EL (cell line): ENCODE measurements at regions not wholly inside any gene's neighbourhood (a gene's known extent, or its start where the extent isn't known, plus 50 kb on each side); places are given as distances from the start of the nearest gene placed in this dataset.

ENCODE experiments used
- DNase-seq: peaks from one replicate; pipeline ENCODE4 v3.0.0-alpha.2; 2016

DNA sequence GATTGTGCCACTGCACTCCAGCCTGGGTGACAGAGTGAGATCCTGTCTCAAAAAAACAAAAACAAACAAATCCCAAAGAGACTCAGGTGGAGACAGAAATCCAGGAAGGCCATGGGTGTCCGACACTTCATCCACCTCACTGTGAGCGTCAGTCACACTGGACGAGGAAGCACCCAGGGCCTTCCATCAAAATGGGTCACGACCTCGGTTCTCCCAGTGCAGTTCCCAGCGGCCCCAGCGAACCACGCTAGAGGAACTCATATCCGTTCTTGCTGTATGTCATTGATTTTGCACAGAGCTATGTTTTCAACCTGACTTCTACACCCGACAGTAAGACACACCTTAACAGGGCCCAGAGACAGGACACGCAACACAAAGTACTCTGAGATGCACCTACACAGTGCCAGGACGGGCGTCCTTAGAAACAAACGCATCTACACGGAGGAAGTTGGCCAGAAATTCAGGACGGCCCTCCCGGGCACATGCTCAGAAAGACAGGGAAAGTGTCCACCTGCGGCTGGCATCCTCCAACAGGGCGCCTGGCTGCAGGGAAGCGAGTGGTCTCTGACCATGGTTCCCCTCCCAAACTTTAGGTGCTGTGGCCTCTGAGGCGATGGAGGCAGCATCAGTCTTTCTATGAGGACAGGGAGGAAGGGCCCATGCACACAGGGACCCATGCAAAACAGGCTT is 410.5 kb downstream of the CTTN start:
- DNase-seq, result no peak

DNA sequence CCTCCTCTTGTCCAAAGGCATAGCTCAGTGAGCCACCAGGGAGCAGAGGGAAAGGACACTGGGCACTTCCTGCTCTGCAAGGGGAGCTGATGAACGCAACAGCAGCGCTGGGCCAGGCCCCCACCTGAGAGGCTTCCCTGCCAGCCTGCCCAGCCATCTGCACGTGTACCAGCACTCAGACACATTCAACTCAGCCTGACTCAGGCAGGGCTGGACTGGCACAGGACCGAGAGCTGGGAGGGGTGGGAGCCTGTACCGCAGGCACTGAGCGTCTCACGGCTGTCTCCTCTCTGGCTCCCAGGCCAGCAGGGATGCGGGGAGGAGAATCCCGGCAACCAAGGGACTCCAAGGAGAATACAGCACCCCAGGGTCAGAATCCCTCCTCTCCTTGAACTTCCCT is 411.8 kb downstream of the CTTN start:
- DNase-seq, result no peak

DNA sequence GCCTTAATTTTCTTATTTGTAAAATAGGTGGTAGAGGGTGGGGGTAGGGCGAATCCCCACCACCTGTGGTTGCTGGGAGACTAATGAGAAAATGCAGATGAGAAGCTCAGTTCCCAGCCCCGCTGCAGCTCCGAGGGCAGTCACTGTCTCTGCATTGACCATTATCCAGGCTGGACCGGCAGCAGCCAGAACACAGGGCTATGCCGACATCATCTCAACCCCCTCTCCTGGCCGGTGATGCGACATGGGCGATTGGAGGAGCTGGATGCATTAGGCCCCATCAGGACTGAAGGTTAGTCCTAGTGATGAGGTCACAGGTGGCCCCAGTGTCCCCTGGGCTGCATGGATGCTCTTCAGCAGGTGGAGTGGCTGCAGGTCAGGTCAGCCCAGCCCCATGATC is 412.4 kb downstream of the CTTN start:
- no peak for DNase-seq

DNA sequence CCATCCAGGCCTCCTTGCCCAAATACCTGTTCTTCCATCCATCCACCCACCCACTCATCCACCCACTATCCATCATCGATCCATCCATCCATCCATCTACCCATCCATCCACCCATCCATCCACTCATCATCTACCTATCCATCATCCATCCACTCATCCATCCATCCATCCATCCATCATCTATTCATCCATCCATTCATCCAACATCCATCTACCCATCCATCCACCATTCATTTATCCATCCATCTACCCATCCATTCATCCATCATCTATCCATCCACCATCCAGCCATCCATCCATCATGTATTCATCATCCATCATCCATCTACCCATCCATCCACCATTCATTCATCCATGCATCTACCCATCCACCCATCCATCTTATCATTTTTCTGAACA is 413.2 kb downstream of the CTTN start:
- no peak for DNase-seq

DNA sequence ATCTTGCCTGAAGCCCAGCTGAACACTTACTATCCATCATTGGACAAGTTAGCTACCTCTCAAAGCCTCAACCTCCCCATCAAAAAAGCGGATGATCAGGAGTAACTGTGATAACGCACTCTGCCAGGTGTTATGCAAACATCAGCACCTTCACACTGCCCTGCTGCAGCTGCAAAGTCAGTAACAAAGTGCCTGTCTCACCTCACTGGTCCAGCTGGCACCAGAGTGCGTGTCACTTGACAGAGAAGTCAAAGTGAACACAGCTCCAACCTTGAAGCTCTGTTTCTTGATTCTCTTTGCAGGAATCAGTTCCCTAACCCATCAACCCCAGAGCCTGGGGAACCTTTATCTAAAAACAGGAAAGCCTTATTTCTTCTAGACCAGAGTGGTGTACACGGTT is 413.6 kb downstream of the CTTN start:
- no peak for DNase-seq

DNA sequence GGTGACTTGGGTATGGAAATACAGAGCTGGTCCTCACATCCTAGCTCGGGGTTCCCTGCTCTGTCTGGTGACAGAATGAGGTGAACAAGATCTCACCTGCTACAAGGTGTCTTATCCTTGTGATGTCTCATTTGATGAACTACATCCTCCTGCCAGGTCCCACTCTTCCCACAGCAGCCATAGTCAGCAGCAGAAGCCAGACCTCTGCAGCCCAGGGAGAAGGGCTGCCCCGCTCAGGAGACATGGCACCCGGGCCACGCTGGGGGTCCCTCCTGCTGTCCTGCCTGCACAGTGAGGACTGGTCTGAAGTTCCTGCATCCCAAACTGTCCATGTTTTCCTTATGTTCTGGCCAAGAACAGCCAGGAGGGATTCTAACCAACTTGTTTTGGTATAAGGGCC is 414.1 kb downstream of the CTTN start:
- no peak for DNase-seq

DNA sequence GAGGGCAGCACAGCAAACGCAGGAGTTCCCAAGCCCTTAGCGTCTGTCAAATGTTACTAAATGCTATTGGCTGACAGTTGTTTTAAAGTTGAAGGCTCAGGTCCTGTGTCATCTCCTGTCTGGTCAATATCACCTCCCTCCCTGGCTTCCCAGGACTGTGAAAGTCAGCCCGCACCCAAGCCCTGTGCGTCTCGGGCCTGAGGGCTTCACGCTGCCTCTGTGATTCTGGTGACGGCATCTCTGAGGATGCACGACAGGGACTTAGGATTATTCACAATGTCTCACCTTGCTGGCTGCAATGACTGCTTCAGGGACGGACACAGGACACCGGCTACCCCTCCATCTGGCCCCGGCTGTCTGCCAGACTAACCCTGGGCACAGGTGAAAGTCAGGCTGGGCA is 415.3 kb downstream of the CTTN start:
- DNase-seq, result no peak

DNA sequence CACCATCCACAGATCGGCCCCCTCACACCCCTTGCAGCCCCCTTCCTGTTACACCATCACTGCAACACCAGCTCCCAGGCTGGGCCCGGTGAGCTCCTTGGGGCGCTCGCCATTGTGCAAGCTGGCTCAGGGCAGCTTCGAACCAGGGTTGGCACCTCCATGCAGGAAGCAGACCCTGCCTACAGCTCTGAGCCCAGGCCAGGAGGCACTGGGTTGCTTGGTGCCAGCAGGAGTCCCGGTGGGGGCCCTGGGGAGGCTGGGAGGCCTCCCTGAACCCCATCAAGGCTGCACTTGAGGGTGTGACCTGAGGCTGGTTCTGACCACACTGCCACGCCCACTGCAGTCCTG is 417.1 kb downstream of the CTTN start:
- DNase-seq, result no peak

DNA sequence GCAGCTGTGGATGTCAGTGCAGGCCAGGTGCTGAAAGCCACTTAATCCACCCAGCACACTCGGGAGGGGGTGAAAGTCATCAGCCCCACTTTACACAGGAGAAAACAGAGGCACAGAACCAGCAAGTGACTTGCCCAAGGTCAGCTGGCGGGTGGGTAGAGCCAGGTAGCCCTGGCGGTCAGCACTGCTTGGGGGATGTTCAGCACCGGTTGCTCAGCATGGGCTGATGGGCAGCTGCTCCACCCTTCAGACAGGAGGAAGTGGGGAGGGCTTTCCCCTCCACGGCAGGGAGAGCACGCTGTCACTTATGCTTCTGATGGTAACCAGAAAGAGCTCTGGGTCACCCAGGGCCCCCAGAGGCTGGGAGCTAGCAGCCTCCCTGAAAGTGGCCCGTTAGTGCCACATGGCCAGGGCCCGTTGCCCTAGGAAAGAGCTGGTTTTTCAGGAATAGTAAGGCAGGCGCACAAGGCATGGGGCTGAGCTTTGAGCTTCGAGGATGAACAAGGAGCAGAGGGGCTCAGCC is 417.9 kb downstream of the CTTN start:
- no peak for DNase-seq

DNA sequence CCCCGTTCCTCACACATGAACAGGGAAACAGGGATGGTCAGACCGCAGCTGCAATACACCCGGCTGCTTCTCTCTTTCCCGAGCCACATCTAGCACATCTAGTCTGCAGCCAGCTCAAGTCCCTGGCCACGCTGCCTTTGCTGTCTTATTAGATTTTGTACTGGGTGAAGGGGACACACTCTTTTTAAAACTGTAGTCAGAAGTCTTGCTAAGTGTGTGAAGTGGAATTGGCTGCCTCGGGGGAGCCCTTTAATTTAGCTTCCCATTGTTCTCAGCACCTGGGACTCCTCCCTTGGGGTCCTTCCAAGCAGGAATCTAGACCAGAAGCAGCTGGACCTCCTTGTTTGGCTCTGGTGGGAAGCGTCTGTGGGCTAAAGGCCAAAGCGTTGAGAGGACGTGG is 420.0 kb downstream of the CTTN start:
- DNase-seq, result no peak

DNA sequence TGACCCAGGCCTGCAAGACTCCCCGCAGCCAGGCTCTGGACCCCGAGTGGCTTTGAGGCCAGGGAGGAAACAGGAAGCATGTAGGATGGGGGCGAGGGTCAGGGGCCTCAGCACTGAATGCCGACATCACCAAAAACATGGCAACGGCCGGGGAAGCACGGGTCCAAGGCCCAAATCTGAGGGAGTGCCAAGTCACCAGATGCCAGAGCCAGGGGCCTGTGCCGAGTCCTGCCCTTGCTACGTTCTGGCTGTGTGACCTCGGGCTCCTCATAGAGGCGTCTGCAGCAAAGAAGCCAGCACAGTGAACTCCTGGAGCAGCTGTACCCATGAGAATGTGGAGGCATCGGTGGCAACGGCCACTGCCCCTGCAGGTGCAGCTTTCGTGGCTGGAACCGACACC is 420.7 kb downstream of the CTTN start:
- no peak for DNase-seq

DNA sequence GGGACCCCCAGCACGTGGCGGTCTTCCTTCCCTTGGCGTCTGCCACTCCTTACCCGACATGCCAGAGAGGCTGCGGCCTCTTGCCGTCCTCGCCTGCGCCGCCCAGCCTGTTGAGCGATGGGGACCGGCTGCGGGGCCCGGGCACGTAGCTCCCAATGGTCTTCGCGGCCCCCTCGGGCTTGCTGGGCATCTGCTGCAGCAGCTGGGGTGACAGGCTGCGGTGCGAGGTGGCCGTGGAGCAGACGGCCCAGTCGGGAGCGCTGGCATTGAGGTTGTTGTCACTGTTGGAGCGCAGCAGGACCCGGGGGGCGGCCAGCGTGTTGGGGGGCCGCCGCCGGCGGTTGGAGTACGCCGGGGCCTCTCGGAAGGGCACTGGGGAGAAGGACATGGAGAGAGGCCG is 422.0 kb downstream of the CTTN start:
- no peak for DNase-seq

DNA sequence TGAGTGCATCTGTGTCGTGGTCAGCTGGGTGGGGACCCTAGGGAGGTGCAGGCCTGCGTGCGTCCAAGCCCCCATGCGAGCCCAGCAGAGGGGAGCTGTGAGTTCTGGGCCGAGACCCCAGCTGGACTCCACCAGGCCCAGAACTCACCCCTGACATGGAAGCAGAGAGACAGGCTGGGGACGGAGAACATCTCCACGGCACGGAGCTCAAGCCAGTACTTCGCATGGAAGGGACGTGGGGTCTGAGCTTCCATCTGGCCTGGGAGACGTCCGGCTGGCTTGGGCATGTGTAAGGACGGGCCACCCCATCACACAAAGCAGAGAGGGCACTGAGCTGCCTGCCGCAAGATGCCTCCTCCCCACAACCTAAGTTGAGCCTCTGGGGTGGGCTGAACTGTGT is 422.4 kb downstream of the CTTN start:
- no peak for DNase-seq

DNA sequence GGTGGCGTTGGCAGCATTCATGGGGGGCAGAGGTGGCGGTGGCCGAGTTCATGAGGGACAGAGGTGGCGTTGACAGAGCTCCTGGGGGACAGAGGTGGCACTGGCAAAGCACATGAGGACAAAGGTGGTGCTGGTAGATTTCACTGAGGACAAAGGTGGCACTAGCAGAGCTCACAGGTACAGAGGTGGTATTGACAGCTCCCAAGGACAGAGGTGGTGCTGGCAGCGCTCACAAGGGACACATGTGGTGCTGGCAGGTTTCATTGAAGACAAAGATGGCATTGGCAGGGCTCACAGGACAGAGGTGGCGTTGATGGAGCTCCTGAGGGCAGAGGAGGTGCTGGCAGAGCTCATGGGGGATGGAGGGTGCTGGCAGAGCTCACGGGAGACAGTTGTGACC is 425.4 kb downstream of the CTTN start:
- no peak for DNase-seq

DNA sequence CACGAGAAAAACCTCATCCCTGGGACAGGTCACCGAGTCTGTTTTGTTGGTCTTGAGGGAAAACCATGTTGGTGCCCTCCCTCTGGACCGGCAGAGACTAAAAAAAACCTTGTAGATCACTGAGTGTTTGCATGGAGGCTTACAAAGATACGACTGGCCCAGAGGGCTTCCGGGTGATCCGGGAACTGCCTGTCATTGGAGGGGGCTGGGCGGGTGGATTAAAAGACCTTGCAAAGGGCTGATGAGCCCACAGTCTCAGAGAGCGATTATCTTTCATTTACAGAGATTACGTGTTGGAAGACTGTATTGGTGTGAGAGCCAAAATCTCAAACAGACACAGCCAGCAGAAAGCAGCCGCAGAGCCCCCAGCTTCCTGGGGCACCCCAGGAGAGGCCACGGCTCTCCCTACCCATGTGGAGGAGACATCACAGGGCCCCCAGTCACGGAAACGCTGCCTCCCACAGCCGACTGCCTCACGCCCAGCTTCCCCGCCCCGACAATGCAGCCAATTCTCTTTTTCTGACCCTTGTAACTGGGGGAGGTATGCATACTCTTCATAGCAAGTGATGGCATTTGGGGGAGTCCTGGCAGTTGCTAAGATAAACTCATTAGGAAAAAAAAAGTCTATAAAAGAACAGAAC is 426.4 kb downstream of the CTTN start:
- DNase-seq, result no peak

DNA sequence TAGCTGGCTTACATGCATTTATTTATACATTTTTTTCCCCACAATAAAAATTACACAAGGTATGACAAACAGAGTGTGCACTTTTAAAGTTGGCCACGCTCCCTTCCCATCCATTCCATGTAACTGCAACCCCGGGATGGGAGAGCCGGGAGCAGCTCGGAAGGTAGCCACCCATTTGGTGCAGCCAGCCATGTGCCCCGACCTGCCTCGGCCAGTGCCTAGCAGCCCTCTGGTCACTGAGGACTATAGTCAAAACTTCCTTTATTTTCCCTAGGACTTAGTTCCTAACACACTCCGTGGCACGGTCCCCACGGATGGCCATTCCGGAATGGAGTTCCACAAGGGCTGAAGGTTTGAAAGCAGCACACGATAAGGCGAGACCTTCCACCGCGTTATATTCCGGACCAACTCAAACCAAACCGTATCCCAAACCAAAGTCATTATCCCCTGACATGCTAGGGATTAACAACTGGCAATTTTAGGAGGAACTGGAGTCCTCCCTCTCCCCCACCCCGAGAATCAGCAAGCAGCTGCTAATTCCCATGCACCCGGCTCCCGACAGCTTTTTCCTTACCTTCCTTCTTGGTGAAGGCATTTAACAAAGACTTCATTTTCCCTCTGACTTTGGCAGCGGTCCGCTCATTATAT is 426.4 kb downstream of the SHANK2 start:
- DNase-seq, result no peak

DNA sequence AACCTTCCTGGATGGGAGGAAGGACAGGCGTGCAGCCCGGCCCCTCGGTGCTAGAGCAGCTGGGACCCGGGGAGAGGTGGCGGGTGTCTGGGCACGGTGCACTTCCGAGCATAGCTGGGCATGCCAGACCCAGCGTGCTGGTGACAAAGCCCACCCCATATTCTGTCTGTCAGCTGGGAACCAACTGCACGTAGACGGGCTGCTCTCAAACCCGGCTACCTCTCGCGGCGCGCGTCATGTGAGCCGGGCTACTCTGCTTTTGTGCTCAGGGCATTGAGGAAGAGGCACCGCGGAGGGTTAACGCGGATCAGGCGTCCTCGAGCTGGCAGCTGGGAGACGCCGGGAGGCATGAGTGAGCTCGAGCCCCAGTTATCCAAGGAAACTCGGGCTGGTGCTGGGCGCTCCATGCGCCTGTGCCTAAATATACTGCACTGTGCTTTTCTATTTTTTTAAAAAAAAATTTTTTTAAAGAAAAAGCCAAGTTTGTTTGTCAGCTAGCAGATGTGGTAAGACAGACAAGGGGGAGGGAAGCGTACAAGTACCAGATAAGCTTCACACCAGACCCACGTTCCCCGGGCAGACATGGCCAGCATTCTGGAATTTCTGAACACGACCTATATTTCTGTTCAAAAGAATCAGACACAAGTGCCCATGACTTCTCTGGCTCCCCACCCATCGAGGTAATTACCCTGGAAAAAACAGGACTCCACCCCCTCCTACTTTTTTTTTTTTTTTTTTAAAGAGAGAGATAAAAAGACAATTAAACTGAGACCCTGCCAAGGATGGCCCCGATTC is 425.6 kb downstream of the SHANK2 start:
- no peak for DNase-seq

DNA sequence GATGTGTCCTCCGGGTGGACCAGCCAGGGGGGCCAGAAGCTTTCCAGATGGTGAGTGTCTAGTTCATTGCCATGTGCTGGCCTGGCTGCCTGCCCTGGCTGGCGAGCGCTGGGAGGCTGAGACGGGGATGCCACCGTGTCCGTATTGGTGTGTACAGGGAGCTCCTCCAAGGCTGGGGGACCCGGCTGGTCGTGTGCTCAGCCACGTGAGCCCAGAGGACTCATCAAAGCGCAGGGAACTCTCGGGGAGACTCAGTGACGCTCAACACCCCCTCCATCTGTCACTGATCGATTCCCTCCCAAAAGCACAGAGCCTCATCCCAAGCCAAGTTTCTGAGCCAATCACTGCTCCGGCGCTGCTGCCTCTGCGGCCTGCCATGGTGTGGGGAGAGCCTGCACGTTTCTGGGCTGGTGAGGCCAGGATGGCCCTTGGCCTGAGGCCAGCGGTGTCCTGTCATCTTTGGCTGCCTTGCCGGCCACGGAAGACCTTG is 423.7 kb downstream of the SHANK2 start:
- DNase-seq, result no peak

DNA sequence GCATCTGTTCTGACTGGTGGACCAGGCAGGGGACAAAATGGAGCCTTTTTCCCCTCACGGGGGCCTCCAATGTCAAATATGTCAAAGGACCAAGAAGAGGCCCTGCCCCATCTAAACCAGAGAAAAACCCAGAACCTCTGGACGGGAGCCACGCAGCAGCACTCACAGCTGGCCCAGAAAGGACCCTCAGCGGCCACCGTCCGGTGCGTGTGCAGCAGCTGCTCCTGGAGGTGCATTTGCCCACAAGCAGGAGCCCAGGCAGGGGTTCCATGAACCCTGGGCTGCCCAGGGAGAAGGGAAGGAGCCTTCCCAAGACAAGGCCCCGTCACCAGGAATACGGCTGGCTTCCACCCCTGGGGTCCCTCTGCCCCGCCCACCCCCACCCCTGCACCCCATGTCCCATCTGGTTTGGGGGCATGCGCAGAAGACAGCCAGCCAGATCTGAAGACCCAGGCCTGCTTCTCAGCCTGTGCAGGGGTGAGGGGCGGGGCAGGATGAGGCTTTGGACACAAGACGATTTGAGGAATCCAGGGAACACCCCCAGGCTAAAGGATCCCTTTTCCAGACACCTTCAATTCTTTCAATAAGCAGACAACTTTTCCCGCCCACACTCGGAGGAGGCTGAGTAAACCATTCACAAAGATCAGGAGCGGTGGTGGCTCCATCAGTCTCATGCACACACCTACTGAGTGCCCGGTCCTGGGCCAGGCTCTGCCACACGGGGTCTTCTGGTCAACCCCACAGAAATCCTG is 423.1 kb downstream of the SHANK2 start:
- DNase-seq, result no peak

DNA sequence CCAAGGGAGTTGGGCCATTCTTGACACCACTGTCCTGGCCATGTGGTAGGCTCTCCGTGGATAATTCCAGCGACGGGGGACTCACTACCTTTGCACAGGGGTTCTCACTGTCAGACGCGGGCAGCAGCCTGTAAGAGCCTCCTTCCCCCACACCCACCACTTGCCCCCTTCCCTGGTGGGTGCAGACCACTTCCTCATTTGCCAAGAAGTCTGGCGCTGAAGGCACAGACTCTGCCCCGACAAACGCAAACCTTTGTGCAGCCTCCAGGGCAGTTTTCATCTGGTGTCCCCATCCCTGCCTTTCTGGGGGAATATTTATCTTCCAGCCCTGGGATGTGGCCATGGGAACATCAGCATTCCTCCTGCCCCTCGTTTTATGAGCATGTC is 422.5 kb downstream of the SHANK2 start:
- no peak for DNase-seq

DNA sequence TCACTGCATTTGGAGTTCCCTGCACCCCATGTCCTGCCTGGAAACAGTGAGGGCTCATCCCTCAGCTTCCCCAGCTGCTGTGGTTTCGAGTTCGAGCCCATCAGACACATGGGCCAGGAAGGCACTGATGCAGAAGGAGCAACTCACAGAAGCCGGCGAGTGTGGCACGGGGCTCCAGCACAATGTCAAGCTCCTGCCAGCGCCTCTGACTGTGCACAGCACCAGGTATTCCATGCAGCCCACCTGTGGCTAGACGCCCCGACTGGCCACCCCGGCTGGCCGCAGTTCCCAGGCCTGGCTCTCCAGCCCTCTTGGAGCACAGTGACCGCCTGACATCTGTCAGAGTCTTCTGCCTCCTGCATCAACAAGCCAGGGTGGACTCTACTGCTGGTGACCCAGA is 419.4 kb downstream of the SHANK2 start:
- DNase-seq, result no peak

DNA sequence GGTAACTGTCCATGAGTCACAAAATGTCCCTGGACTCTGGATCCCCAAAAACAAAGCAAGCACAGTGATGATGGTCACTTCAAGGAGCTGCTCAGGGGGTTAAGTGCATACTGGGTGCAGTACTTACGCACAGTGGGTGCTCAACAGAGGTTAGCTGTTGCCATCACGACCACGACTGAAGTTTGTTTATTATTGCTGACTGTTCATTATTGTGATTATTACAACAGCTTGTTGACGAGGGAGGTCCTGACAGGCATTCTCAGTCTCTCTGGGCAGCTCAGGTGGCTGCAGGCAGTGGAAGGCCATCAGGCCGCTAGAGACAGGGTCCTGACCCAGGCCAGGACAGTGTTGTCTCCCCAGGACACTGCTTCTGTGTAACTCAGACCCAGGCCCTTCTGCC is 418.8 kb downstream of the SHANK2 start:
- no peak for DNase-seq
